HG03571 (cell line): ENCODE measurements at regions not wholly inside any gene's neighbourhood (a gene's known extent, or its start where the extent isn't known, plus 50 kb on each side); places are given as distances from the start of the nearest gene placed in this dataset.

Source experiments
- ATAC-seq: cut with Tn5 transposase; IDR thresholded peaks from one replicate; pipeline ENCODE4 v1.9.1; 2021; ENCODE audit not compliant: unreplicated experiment

- no peak for ATAC-seq
These were observed 490.7 kb downstream of the TOX3 start for GRCh38 chr16:52056259-52056658.

DNA sequence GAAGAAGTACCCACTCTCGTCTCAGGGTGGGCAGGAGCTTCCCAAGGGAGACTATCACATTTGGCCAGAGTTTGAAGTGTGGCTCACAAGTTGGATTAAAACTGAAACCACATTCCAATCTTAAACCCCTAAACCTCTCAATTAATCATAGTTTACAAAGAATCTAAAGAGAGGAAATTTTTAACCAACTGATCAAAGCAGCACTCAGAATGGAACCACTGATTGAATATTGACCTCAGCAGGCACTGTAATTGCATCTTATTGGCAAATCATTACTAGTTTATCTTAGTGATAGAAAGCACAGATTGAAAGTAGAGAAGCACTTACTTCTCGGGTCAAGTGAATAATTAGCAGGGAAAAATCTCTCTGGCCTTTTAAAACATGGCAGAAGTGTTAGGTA is 491.6 kb downstream of the TOX3 start:
- ATAC-seq, result no peak

- no peak for ATAC-seq
These were observed 492.6 kb downstream of the TOX3 start for GRCh38 chr16:52054326-52054725.

DNA sequence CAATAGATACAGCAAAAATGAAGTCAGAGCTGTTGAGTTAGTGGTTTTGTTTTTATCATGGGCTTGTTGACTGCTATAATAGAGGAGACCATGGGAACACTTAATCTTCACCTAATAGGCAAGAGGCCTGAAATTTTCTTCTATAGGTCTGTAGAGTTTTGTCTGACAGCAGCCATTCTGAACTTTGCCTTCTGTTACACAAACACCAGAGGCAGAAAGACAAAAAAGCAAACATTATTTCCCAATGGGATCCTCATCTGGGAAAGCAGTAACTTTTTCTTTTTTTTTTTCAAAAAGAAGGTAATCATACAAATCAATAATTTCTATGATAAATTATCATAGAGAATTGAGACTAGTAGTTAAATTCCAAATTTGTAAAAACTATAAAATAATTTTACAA is 494.1 kb downstream of the TOX3 start:
- ATAC-seq, result no peak

DNA sequence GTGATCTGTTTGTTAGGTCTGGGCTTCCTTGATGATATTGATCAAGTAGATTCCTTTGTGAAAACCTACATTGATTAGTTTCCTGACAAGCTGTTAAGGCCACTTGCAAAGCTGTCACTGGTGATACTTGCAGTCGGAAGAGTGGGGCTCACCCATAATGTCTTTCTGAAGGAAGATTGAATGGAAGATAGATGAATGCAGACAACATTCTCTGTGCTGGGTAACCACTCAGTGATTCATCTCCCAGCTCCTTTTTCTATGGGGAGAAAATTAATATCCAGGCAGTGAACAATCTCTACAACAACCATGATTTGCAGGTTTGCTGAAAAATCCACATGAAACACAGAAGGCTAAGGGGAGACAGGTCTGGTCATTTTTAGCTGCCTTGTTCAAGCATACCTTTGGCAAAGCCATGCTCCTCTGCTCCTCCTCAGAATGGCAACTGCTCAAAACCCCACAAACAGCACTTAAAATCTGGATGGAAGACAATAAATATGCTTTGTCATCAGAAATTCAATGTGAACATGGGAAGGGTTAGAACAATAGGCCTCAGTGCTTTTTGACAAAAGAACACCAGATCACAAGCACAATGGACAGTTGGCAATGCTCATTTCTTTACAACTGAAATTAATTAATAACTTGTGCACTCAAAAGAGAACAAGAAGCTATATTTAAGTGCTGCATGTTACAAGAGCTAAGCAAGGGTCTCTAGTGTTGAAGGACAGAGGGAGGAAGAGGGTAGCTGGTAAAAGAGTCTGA is 495.4 kb downstream of the TOX3 start:
- ATAC-seq, result no peak

DNA sequence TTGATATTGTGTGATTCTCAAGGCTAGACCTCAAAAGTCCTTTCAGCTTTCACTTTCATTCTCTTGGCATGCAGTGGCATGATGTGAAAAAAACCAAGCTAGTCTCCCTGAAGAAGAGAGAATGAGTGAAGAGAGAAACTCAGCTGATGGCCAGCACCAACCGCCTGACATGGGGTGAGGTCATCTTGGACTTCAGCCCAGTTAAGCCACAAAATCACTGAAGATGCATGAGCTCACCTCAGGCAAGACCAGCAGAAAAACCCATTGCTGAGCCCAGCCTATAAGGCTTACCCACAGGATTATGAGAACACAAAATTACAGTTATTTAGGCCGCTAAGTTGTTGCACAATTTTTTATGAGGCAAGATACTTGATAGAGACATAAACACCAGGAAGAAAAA is 496.5 kb downstream of the TOX3 start:
- ATAC-seq, result no peak

DNA sequence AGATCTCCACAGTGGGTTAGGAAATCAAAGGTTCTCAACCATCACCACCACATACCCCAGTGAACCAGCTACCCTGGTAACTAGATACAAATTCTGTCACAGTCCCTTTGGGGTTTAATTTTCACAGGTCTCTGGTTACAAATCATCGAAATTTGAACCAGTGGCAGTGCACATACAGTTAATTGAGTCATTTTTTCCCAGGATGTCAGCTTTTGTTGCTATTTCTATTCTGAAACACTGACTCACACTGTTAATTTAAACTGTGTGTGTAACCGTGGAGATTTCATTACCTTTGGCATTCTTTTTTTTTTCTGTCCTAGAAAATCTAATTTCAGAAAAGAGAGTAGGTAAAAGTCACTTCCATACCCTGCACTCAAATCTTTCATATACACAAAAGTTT is 511.5 kb downstream of the TOX3 start:
- no peak for ATAC-seq

DNA sequence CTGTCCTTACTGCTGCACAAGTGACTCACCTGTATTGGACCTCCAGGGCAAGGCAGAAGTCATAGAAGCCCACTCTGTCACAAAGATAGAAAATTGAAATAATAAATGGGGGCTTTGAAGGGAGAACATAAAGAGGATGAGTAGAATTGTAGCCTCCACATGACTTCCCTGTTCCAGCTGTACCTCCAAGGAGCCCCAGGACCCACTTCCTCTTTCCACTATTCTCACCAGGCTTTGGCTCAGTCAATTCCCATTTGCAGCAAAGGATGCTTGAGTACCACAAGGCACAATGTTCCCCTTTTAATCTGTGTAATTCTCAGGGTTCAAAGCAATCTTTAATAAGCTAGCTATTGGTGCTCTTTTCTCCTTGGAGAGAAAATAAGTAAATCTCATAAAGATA is 512.1 kb downstream of the TOX3 start:
- no peak for ATAC-seq

- no peak for ATAC-seq
These were observed 513.0 kb downstream of the TOX3 start for GRCh38 chr16:52033992-52034391.

DNA sequence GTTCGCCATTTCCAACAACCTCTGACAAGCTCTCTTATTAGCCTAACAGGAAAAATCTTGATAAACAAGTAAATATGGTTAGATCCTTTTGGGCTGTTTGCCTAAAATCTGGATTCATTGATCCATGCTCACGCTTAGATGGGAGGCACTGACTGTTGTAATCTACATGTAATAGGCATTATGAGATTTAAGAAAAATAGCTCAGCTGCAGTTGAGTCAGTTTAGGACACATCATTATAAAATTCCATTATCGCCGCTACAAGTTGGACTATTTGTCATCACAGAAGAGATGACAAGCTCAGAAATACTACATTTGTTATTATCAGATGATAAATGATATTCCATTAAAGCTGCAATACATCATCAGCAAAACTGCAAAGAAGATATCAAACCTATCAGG is 524.0 kb downstream of the TOX3 start:
- no peak for ATAC-seq

- ATAC-seq, result no peak
These were observed 524.8 kb downstream of the TOX3 start for GRCh38 chr16:52022177-52022576.

DNA sequence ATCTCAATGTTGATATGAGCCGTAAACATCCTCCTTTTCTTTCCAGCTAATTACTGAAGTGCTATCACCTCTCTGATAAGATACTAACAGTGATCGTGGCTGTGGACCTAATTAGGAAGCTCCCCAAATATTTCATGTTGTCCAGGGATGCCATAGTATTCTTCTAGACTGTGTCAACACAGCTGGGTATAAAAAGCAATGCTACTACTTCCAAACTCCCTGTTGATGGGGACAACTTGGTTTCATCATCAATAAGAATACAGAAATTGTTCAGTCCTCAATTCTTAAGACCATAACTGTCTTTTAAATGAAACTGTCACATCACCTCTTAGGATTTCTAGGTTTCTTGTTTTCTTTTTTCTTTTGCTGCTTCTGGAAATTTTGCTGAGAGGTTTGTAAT is 530.6 kb downstream of the TOX3 start:
- ATAC-seq, result no peak

DNA sequence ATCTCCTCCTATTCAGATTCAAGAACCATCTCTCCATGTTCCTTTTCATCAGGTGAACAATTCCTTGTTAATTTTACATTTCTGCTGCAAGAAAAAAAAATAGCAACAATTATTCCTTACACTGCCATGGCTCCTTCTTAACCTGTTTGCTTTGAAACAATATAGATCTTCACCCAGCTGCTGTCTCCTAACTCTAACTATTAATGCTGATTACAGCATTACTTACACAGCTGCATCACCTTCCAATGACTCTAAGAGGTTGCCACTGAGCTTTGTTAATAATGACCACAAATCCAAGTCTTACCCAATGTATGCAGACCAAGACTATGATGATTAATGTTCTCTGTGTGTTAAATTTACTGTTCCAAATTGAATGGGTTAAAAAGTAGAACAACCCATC is 541.4 kb downstream of the TOX3 start:
- ATAC-seq, result no peak

- ATAC-seq, result no peak
These were observed 542.6 kb downstream of the TOX3 start for GRCh38 chr16:52004343-52004742.

GRCh38 chr16:52002026-52002425 is 544.9 kb downstream of the TOX3 start:
- ATAC-seq, result no peak

- no peak for ATAC-seq
These were observed 550.4 kb downstream of the TOX3 start for GRCh38 chr16:51996516-51996915.

- no peak for ATAC-seq
These were observed 552.3 kb downstream of the TOX3 start for GRCh38 chr16:51994597-51994996.

DNA sequence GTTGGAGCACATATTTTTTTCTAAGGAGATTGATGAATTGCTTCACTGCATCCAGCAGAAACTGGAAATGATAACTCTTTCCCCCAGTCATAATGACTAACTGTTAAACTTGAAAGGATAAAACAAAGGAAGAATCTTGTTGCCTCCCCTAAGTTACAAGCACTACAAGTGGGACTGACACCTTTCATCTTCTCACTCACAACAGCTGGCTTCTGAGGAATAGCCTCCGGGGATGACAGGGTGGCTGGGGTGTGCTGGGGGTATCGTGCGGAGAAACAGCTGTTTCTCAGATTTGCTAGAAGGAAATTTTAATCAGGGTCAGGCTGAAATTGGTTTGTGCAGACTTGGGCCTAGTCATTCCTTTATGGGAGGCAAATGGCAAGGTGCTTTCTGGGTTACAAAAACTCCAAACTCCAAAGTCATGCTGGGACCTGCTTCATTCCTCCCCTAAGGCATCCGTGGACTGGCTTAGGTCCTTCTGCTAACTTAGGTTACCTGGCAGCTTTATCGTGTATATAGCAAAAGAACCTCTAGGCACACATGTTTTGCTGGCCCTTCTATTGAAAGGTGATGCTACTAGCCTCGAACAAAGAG is 557.2 kb downstream of the TOX3 start:
- no peak for ATAC-seq

GRCh38 chr16:51988977-51989376 is 558.0 kb downstream of the TOX3 start:
- no peak for ATAC-seq

DNA sequence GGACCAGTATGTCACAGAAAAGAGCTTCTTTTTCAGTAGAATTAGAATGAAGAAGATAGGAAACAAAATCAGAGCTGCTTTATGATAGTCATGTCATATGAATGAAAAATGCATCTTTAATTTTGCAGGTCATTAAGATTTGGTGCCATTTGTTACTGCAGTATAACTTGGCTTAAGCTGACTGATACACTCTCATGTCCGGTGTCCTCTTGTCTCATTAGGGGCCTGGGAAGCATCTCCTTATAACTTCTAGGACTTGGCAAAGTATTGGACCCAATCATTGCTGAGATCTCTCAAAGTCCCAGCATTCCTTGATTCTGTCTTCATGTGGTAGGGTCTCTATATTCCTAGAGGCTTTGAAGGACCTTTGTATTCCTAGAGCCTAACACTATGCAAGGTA is 559.4 kb downstream of the TOX3 start:
- ATAC-seq, result no peak

DNA sequence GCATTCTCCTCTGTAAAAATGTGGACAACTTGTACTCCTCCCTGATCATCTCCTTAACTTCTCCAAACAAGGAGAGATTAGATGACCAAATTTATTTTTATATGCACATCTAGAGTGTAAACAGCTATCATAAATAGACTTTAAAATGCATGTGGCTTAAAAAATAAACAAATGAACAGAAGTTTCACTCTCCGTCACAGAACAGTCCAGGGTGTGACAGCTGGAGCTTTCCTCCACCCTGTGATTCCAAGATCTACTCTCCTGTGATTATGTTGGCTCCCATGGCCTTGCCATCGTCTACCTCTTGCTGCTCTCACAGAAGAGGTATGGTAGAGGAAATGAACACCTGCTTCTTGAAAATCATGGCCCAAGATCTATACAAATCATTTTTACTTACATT is 560.2 kb downstream of the TOX3 start:
- no peak for ATAC-seq

DNA sequence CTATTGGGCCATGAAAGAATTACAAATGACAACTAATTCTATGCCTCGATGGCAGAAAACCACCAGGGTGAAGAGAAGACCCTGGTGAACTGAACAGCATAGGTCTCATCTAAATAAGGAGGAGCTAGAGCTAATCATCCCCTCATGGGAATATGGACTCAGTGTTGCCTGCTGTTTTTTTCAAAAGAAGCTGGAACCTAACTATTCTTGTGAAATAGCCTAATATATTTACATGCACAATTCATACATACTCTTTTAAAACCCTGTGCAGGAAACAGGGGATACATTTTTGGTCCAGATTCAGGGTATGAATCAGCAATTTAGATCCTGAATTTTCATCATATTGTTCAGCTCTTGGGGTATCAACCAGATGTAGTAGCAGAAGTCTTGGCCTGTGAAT is 560.6 kb downstream of the TOX3 start:
- no peak for ATAC-seq

DNA sequence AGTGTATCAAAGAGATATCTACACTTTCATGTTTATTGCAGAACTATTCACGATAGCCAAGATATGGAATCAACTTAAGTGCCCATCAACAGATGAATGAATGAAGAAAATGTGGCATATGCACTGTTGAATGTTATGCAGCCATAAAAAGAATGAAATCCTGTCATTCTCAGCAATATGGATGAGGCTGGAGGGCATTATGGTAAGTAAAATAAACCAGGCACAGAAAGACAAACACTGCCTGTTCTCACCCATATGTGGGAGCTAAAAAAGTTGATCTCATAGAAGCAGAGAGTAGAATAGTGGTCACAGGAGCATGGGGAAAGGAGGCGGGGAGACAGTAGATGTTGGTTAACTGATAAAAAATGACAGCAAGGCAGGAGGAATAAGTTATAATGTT is 561.8 kb downstream of the TOX3 start:
- no peak for ATAC-seq
